GM12892 (cell line): ENCODE measurements at regions not wholly inside any gene's neighbourhood (a gene's known extent, or its start where the extent isn't known, plus 50 kb on each side); places are given as distances from the start of the nearest gene placed in this dataset.

Experiments used
- DNase-seq: peaks from one replicate; pipeline ENCODE4 v3.0.0; 2011; ENCODE audit not compliant: insufficient read length
- FAIRE-seq: peaks from 2 replicates; lab custom pipeline; 2011; peaks lifted over from hg19 to GRCh38; lab: Jason Lieb, UNC
- POLR2A ChIP-seq: IDR thresholded peaks from 2 replicates; pipeline ENCODE4 v1.6.1; 2011; ENCODE audit warnings: low read depth, low read length, control low read depth
- POLR2AphosphoS5 ChIP-seq: IDR thresholded peaks from 2 replicates; pipeline ENCODE4 v1.6.1; 2011; ENCODE audit warnings: low read depth, low read length, control low read depth
- TAF1 ChIP-seq: IDR thresholded peaks from 2 replicates; pipeline ENCODE4 v1.6.1; 2011; ENCODE audit warnings: low read depth, mild to moderate bottlenecking, control low read depth, low read length, borderline replicate concordance

- DNase-seq (no peak), FAIRE-seq (no peak)
- TF ChIP-seq POLR2A (no peak), TAF1 (no peak), POLR2AphosphoS5 (no peak)
These were observed 101.9 kb upstream of the MOCS1 start for GRCh38 chr6:40036186-40036585.

- no peak for FAIRE-seq
- TF ChIP-seq POLR2A (no peak), TAF1 (no peak), POLR2AphosphoS5 (no peak)
- DNase-seq, result no peak
These were observed 94.2 kb upstream of the MOCS1 start for GRCh38 chr6:40028449-40028848.

DNA sequence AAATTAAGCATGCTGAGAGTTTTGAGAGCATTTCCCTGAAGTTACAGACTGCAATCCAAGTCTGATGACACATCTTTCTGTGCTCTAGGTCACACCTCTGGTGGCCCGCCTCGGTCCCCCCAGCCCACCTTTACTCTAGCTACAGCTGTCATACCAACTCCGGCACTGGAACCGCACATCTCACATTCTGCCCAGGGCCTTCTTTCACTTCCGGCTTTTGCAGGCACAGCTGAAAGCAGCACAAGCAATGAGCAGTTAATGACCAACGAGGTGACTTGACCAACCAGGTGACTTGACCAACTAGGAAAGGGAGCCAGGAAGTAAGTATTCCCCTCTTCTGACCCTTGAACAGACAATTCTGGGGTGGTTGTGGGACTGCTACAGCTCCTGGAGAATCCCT is 88.6 kb upstream of the MOCS1 start:
- no peak for FAIRE-seq

DNA sequence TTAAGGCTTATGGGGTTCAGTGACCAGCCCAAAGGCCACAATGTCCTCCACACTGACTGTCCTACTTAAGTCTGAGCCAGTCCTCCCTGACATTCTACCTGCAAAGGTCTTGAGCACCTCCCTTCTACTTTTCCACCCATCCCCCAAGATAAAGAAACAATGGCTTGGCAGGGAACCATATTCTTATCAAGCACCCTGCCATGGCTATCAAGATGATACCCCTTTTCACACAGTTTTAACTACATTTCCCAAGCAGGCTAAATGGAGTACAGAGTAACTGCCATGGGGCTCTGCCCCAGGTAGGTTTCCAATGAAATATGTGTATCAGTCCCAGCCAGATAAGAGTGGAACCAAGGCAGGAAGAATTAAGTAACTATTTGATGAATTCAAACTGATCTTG is 85.9 kb upstream of the MOCS1 start:
- DNase-seq, result no peak
- FAIRE-seq, result no peak
- TF ChIP-seq POLR2AphosphoS5 (no peak), POLR2A (no peak), TAF1 (no peak)

More for the DNA sequence above, 88.6 kb upstream of the MOCS1 start:
- DNase-seq, result no peak
- no peak for TF ChIP-seq TAF1
- TF ChIP-seq POLR2AphosphoS5, result no peak
- no peak for TF ChIP-seq POLR2A

- FAIRE-seq (no peak), DNase-seq (no peak)
These were observed 81.3 kb upstream of the MOCS1 start for GRCh38 chr6:40015530-40015929.

GRCh38 chr6:40011844-40012243 is 77.6 kb upstream of the MOCS1 start:
- FAIRE-seq, result no peak
- no peak for DNase-seq
- TF ChIP-seq TAF1 (no peak), POLR2A (no peak), POLR2AphosphoS5 (no peak)

More at GRCh38 chr6:40015530-40015929, 81.3 kb upstream of the MOCS1 start:
- no peak for TF ChIP-seq POLR2A
- TF ChIP-seq POLR2AphosphoS5, result no peak
- no peak for TF ChIP-seq TAF1

DNA sequence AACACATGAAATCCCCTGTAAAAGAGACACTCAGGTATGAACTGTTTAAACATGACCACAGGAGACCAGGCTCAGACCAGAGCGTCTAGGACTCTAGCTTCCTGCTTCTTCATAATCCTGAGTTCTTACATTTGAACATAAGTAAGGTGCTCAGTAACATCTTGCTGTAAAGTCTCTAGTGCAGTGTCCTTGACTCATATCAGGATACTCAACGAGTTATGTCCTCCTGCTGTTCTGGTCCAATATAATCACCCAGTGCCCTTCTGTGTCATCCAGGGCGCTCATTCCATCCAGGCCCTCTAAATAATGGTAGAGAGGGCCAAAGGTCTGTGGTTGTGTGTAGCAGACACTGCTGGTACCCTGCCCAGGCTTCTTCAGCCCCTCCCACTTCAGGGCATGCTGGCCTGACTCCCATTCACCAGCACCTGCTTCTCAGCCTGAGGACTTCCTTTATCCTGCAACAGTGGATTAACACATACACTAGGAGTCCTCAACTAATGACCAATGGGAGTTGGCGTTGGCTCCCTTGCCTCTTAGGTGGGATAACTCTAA is 66.8 kb upstream of the MOCS1 start:
- DNase-seq (no peak), FAIRE-seq (no peak)
- TF ChIP-seq POLR2A, result no peak
- TF ChIP-seq TAF1, result no peak

DNA sequence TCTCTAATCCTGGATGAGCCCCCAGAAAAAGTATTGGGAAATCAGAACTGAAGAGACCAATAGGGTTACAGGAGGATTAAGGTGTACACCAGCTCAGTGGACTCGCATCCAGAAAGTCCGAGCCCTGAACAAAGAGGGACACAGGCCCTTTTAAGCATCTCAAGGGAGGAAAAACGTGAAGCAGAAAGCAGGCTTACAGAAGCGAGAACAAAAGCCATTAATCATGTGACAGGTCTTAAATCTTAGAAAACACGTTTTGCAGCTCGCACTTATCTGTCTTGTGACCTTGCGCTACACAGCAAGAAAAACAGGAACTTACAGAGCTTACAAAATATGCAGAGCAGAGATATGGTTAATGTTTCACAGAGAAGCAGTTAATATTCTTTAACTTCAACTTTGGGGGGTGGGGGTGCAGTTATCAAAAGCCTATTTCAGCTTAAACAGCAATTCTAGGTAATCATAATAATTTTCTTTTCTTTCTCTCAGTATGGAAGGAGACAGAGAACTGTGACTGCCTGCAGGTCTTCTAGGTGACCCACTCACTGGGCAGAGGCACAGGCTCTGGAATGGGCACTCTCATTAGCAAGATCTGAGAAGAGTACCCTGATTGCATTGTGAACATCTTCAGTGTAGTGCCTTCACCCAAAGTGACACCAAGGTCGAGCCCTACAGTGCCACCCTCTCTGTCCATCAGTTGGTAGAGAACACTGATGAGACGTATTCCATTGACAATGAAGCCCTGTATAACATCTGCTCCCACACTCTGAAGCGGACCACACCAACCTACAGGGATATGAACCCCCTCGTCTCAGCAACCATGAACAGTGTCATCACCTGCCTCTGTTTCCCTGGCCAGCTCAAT is 65.0 kb upstream of the MOCS1 start:
- no peak for DNase-seq
- TF ChIP-seq TAF1 (no peak), POLR2AphosphoS5 (no peak), POLR2A (no peak)
- no peak for FAIRE-seq

DNA sequence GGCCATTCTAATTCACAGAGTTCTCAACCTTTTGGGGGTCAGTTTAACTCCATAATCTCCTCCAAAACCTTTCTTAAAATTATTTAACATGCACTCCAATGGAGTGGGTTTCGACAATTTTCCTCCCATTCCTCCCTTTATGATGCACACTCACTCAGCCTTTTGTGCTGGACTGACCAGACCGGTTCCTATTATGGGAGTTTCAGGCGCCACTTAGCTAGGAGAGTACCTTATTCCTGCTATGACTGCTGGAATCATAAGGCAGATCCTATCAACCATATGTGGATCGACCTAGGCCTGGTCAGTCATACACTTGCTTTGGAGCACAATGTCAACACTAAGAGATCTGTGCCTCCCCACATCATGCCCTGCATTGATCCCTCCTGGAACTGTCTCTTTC is 63.9 kb upstream of the MOCS1 start:
- DNase-seq (no peak), FAIRE-seq (no peak)
- no peak for TF ChIP-seq TAF1
- TF ChIP-seq POLR2AphosphoS5, result no peak
- no peak for TF ChIP-seq POLR2A

GRCh38 chr6:39997101-39997635 is 62.9 kb upstream of the MOCS1 start:
- FAIRE-seq, result no peak
- no peak for DNase-seq
- TF ChIP-seq POLR2A (no peak), TAF1 (no peak), POLR2AphosphoS5 (no peak)

DNA sequence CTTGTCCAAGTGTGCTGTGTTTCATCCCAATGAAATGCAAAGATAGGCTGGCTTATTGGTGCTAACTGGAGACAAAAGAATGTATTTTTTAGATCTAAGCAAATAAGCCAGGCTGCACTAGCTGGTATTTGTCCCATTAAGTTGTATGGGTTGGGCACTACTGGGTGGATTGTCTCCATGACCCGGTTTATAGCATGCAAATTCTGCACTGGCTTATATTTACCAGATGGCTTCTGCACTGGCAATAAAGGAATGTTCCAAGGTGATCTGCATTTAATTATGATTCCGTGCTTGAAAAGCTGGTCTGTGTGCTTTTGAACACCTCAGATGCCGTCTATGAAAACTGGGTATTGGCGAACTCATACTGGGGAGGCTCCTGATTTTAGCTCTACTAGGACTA is 61.4 kb upstream of the MOCS1 start:
- FAIRE-seq (no peak), DNase-seq (no peak)
- TF ChIP-seq POLR2AphosphoS5, result no peak
- TF ChIP-seq TAF1, result no peak
- TF ChIP-seq POLR2A, result no peak
